ENCODE measurements at regions not wholly inside any gene's neighbourhood (a gene's known extent, or its start where the extent isn't known, plus 50 kb on each side); places are given as distances from the start of the nearest gene placed in this dataset.
"Not testable (repeated sequence)": the region's sequence is repeated elsewhere in the genome, so short reads cannot be mapped to it uniquely, and the experiment has no call there.

DNA sequence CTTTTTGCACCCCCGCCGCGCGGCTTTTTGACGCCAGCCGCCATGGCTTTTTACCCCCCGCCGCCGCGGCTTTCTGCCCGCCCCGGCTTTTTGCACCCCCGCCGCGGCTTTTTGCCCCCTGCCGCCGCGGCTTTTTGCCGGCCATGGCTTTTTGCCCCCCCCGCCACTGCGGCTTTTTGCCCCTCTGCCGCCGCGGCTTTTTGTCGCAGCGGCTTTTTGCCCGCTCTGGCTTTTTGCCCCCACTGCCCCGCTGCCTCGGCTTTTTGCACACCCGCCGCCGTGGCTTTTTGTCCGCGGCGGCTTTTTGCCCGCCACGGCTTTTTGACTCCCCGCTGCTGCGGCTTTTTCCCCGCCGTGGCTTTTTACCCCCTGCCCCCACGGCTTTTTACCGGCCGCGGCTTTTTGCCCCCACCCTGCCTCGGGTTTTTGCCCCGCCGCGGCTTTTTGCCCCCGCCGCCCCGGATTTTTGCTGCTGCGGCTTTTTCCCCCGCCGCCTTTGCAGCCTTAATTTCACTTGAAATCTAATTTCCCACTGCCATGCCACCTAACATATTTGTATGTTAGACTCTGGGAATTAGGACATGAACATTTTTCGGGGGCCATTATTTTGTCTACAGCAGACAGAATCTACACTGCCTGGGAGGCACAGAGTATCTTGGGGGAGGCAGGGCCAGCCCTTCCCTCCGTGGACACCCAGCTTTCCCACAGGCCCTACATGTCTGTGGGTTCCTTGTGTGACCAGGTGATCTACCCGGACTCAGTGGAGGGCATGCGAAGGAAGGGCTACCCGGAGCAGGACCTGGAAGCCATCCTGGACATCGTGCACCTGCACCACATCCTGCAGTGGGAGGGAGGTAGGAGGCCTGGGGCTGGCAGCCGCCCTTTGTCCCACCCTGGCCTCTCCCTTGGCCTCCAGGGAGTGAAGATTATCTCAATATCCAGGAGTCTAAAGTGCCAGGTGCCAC lies 3031.0 kb upstream of the TEKT4 start:
- DNase-seq: no peak

DNA sequence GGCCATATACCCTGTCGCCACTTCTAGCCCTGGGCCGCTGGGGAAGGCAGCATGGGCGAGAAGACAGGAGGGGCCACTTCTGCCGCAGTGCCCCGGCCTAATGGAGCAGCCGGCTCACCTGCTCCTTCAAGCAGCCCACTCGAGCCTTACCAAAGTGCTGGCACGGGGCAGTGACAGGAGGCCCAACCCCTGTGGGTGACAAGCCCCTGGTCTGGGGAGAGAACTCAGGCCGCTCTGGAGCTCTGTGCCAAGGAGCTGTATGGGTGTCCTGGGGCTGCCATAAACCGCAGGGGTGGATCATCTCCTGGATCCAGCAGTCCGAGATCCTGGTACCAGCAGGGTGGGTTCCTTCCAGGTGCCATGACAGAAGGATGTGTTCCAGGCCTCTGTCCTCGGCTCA lies 3029.0 kb upstream of the TEKT4 start:
- not testable (repeated sequence) for DNase-seq

DNA sequence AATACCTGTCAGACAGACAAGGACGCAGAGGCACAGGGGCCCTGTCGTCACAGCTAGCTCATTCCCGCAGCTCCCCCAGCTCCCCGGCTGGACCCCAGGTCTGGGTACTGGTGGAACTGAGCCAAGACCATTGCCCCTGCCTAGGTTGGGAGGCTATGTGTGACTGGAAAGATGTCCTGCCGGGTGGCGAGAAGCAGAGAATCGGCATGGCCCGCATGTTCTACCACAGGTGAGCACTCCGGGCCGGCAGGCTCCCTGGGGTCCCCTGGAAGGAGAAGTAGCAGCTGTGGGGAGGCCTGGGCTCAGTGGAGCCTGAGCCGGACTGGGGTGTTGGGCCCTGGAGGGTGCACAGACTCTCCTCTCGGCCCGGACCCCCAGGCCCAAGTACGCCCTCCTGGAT lies 3028.3 kb upstream of the TEKT4 start:
- DNase-seq: not testable (repeated sequence)

DNA sequence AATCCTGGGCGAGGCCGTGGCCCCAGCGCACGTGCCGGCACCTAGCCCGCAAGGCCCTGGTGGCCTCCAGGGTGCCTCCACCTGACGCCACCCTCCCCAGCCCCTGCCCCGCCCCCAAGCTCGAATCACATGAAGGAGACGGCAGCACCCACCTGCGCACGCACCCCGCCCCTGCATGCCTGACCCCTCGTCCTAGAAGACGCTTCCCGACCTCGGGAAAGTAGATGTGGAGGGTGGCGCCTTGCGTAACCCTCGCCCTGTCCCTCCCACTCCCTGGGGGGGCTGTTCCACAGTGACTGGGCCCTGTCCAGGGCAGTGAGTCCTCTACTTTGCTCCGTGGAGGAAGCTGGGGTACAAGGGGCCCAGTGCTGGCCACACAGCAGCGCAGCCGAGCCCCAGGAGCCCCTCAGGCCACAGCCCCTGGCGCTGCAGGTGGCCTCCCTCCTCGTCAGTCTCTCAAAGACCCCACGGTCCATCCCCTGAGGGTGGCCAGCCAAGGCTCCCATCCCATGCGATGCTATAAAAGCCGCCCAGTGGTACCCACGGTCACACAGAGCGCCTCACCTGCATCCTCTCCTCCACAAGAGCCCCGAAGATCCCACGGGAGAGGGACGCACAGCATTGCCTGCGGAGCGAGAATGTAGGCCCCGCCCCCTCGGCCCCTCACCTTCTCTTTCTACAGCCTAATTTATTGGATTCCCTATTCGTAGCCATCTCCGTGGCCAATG lies 3027.3 kb upstream of the TEKT4 start:
- not testable (repeated sequence) for DNase-seq

DNA sequence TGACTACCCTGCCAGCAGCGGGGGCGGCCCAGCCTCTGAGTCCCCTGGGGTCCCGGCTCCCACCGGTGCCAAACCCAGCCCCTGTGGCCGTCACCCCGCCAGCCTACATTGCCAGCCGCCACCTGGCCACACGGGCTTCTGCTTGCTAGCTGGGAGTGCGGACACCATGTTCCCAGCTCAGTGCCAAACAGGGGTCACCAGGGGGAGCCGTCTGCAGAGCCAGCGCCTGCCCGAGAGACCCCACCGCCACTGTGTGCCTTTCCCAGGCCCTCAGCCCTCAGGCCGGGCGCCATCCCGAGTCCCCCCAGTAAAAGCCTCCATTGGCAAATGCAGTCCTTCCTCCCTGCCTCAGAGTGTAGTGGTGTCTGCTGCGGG lies 3026.8 kb upstream of the TEKT4 start:
- DNase-seq: not testable (repeated sequence)

DNA sequence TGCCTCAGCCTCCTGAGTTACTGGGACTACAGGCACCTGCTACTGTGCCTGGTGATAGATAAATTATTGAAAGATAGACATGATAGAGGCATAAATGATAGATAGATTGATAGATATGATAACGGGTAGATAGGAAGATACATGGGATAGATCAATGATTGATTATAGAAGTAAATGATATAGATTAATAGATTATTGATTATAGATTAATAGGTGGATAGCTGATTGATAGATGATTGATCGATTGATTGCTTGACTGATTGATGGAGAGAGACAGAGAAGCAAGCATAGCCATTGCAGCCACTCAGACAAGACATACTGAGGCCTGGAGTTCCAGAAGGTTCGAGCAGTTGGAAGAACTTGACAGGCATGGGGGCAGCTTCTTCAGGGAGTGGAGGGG lies 3024.8 kb upstream of the TEKT4 start:
- not testable (repeated sequence) for DNase-seq

DNA sequence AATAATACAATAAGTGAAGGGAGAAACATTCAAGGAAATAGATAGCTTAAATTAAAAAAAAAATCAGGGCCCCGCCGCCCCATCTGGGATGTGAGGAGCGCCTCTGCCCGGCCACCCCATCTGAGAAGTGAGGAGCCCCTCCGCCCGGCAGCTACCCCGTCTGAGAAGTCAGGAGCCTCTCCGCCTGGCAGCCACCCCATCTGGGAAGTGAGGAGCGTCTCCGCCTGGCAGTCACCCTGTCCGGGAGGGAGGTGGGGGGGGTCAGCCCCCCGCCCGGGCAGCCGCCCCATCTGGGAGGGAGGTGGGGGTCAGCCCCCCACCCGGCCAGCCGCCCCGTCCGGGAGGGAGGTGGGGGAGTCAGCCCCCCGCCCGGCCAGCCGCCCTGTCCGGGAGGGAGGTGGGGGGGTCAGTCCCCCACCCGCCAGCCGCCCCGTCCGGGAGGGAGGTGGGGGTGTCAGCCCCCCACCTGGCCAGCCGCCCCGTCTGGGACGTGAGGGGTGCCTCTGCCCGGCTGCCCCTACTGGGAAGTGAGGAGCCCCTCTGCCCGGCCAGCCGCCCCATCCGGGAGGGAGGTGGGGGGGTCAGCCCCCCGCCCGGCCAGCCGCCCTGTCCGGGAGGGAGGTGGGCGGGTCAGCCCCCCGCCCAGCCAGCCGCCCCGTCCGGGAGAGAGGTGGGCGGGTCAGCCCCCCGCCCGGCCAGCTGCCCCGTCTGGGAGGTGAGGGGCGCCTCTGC lies 3019.4 kb upstream of the TEKT4 start:
- not testable (repeated sequence) for DNase-seq

DNA sequence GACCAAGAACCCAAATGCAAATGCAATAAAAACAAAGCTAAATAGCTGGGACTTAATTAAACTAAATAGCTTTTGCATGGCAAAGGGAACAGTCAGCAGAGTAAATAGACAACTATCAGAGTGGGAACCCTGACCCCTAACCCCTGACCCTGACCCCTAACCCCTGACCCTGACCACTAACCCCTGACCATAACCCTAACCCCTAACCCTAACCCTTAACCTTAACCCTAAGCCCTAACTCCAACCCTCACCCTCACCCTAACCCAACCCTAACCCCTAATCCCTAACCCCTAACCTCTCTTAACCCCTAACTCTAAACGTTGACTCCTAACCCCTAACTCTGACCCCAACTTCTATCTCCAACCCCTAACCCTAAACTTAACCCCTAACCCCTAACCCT lies 3014.3 kb upstream of the TEKT4 start:
- DNase-seq: not testable (repeated sequence)

DNA sequence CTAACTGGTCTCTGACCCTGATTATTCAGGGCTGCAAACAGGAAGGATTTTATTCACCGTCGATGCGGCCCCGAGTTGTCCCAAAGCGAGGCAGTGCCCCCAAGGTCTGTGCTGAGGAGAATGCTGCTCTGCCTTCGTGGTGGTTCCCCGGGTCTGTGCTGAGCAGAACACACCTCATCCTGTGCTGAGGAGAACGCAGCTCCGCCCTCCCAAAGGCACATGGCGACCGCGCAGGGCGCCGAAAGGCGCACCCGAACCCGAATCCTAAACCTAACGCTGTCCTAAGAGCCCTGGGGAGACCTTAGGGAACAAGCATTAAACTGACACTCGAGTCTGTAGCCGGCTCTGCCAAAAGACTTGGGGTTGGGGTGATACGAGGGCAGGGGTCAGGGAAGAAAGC lies 3013.5 kb upstream of the TEKT4 start:
- DNase-seq: not testable (repeated sequence)

DNA sequence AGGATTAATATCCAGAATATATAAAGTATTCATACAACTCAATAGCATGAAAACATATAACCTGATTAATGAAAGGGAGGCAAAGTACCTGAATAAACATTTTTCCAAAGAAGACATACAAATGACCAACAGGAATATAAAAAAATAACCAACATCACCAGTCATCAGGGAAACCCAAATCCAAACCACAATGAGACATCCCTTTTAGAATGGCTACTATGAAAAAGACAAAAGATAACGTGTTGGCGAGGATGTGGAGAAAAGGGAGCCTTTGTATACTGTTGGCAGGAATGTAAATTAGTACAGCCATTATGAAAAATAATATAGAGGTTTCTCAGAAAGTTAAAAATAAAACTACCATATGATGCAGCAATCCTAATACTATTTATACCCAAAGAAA lies 2999.5 kb upstream of the TEKT4 start:
- DNase-seq: not testable (repeated sequence)

DNA sequence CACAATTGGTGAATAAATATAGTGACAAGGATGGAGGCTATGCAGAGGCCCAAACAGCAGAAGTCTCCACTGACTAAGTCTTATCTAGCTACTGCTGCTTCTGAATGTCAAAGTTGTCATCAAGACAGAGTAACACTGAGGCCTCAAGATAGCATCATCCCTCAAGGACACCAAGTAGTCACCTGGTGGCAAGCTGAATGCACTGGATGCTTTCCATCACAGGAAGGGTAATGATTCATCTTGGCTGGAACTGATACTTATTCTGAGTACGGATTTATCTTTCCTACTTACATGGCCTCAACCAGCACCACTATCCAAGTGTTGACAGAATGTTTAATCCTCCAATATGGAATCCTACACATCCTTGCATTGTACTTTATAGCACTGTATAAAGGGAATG lies 2997.8 kb upstream of the TEKT4 start:
- DNase-seq: not testable (repeated sequence)

DNA sequence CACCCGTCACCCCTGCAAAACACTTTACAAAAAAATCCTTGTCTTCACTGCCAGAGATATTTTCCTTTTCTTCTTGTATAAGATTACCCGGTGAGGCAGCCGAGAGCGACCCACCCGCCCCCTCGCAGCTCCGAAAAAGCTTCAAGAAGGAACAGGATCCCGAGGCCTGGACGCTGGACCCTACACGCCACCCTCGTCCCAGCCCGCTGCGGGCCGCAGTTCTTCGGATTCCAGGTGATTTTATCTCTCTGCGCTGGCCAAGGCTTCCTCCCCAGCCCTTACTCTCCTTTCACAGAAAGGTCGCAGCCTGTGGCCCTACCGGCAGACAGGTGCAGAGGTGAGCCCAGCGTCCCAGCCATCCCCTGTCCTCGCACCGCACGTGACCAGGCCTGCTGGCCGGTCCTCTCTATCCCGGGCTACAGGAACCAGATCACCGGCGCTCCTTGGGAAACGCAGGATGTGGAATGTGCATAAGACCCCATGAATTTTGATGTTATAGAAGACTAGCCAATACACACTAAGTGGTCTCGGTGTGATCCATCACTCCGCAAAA lies 2993.5 kb upstream of the TEKT4 start:
- DNase-seq: not testable (repeated sequence)

DNA sequence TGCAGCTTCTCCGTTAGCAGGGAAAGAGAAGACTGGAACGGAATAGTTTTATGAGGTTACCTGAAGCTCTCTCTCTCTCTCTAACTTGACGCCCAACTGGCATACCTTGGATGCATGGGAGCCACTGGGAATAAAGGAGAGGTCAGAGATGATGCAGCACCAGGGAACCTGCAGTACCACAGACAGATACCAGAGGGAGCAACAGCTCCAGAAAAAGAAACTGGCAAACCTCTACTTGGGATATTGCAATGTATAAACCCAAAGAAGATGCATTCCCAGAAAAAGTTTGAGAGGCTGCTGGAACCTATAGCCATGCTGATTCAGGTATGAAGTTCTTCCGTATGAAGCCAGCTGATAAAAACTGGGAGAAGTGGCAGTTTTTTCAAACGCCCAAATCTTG lies 2976.1 kb upstream of the TEKT4 start:
- DNase-seq: not testable (repeated sequence)

DNA sequence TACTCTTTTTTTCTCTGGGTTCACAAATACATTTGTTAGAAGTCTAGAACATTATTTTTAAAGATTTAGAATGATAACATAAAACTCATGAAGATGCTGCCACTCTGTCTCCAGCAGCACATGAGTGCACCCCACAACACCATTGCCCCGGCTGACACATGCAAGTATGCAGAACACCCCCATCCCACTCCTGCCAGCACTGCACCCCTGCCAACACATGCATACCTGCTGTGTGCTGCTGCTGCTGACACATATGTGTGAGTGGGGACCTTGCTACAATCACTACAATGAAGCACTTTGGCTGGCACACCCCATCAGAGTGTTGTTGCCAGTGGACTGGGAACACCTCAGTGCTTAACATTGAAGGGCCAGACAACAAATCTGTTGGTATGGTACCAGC lies 2953.6 kb upstream of the TEKT4 start:
- DNase-seq: not testable (repeated sequence)
